ENCODE measurements at regions not wholly inside any gene's neighbourhood (a gene's known extent, or its start where the extent isn't known, plus 50 kb on each side); places are given as distances from the start of the nearest gene placed in this dataset.

- H3K27ac ChIP-seq = no peak overlapping the region
- intact Hi-C loops (cut with DNase I) = no loop called here
- DNase-seq = no peak
- H3K36me3 ChIP-seq = no peaks in the 10 kb centered on the region
- no peaks in the 10 kb centered on the region for H3K4me1 ChIP-seq
- 80 to 92% (median 86%) methylated on average over 8 of the region's 8 CpGs for WGBS, 4 donors
- no peak overlapping the region for H3K4me3 ChIP-seq
- no peak for ATAC-seq
- H3K27me3 ChIP-seq = no peaks in the 10 kb centered on the region
- no peaks in the 10 kb centered on the region for H3K9me3 ChIP-seq
- TF ChIP-seq POLR2A (IDR thresholded peaks at IDR 0.05) (no peak), CTCF (IDR thresholded peaks at IDR 0.05) (no peak)
Measured at GRCh38 chr13:107239213-107239612, 671.3 kb upstream of the ARGLU1 start.

- no peak for TF ChIP-seq POLR2A (IDR thresholded peaks at IDR 0.05)
- no peak for TF ChIP-seq CTCF (IDR thresholded peaks at IDR 0.05)
- Histone ChIP-seq H3K27me3 (no peaks in the 10 kb centered on the region), H3K9me3 (no peaks in the 10 kb centered on the region), H3K27ac (no peak overlapping the region), H3K4me3 (no peak overlapping the region), H3K36me3 (no peaks in the 10 kb centered on the region), H3K4me1 (no peaks in the 10 kb centered on the region)
- ATAC-seq = no peak
- 73 to 76% (median 75%) methylated on average over 6 of the region's 6 CpGs for WGBS, 4 donors
- DNase-seq = no peak
- intact Hi-C loops (cut with DNase I) = no loop called here
Measured at GRCh38 chr13:107238262-107238981, 670.5 kb upstream of the ARGLU1 start.

GRCh38 chr13:107234319-107235073 is 666.6 kb upstream of the ARGLU1 start:
- H3K9me3 ChIP-seq = no peaks in the 10 kb centered on the region
- WGBS, 4 donors = 33 to 39% (median 36%) methylated on average over 12 of the region's 12 CpGs
- DNase-seq (no peak), ATAC-seq (no peak)
- no peaks in the 10 kb centered on the region for H3K36me3 ChIP-seq
- peaks cover 0 to 5% (median 0%) of the 10 kb centered on the region in 9 donors for H3K27me3 ChIP-seq
- no peak overlapping the region for H3K27ac ChIP-seq
- intact Hi-C loops (cut with DNase I) = no loop called here
- TF ChIP-seq POLR2A (IDR thresholded peaks at IDR 0.05) = no peak
- no peak for TF ChIP-seq CTCF (IDR thresholded peaks at IDR 0.05)
- no peaks in the 10 kb centered on the region for H3K4me1 ChIP-seq
- no peak overlapping the region for H3K4me3 ChIP-seq

- intact Hi-C loops (cut with DNase I) = no loop called here
- no peak for DNase-seq
- Histone ChIP-seq H3K27me3 (peaks cover 0 to 5% (median 0%) of the 10 kb centered on the region in 9 donors), H3K9me3 (no peaks in the 10 kb centered on the region), H3K27ac (no peak overlapping the region), H3K36me3 (no peaks in the 10 kb centered on the region), H3K4me1 (no peaks in the 10 kb centered on the region), H3K4me3 (no peak overlapping the region)
- no peak for TF ChIP-seq POLR2A (IDR thresholded peaks at IDR 0.05)
- TF ChIP-seq CTCF (IDR thresholded peaks at IDR 0.05) = no peak
- ATAC-seq = no peak
- 75 to 86% (median 84%) methylated on average over 2 of the region's 2 CpGs for WGBS, 4 donors
Measured at GRCh38 chr13:107233541-107233940, 665.6 kb upstream of the ARGLU1 start.
